Heart left ventricle (tissue), 16 donors: ENCODE measurements at regions not wholly inside any gene's neighbourhood (a gene's known extent, or its start where the extent isn't known, plus 50 kb on each side); places are given as distances from the start of the nearest gene placed in this dataset.

Experiments used
- ATAC-seq, 4 donors: fragments of 200-7000 bp; cut with Tn5 transposase; one replicate each; pipeline ENCODE4 v1.9.1; 2020 to 2022; ENCODE audit warnings: moderate library complexity in 4 of 4, mild to moderate bottlenecking in 3 of 4, moderate number of reproducible peaks in 1 of 4
- DNase-seq, 5 donors: peaks; one replicate each; pipeline ENCODE4 v3.0.0-alpha.2; 2020
- H3K27ac ChIP-seq, 12 donors: fragments of 200-600 bp; sonication (generic) in 4 of 12; one replicate each; pipeline versions ENCODE4 v1.5.0 to v1.8.0; 2016 to 2022; ENCODE audit warnings: mild to moderate bottlenecking in 2 of 12
- H3K27me3 ChIP-seq, 9 donors: fragments of 200-600 bp; sonication (generic) in 2 of 9; one replicate each; pipeline versions ENCODE4 v1.5.1 to v1.8.0; 2016 to 2022; ENCODE audit warnings: mild to moderate bottlenecking in 3 of 9
- H3K36me3 ChIP-seq, 9 donors: fragments of 200-600 bp; sonication (generic) in 2 of 9; one replicate each; pipeline versions ENCODE4 v1.5.0 to v1.8.0; 2018 to 2022; ENCODE audit warnings: mild to moderate bottlenecking in 2 of 9
- H3K4me1 ChIP-seq, 12 donors: fragments of 200-600 bp; sonication (generic) in 4 of 12; one replicate each; pipeline versions ENCODE4 v1.5.0 to v1.8.0; 2016 to 2022; ENCODE audit warnings: mild to moderate bottlenecking in 3 of 12
- H3K4me3 ChIP-seq, 12 donors: fragments of 200-600 bp; sonication (generic) in 4 of 12; one replicate each; pipeline versions ENCODE4 v1.5.0 to v1.8.0; 2017 to 2022; ENCODE audit warnings: mild to moderate bottlenecking in 9 of 12, moderate library complexity in 4 of 12
- H3K9me3 ChIP-seq, 12 donors: fragments of 200-600 bp; sonication (generic) in 4 of 12; one replicate each; pipeline versions ENCODE4 v1.5.0 to v1.8.0; 2016 to 2022; ENCODE audit warnings: mild to moderate bottlenecking in 1 of 12
- POLR2A ChIP-seq, 2 donors: fragments of 450-650 bp; IDR thresholded peaks; one replicate each; pipeline ENCODE4 v1.6.1; 2017; ENCODE audit warnings: antibody characterized with exemption in 2 of 2, mild to moderate bottlenecking in 2 of 2, moderate library complexity in 2 of 2
- WGBS, 4 donors: extraction: QIAGEN DNeasy Blood & Tissue Kit in 2 of 4; methylation state at CpG; one replicate each; pipeline versions ENCODE4 v1.1.5 to v1.1.7; 2013 to 2018; 5-methylcytosine and 5-hydroxymethylcytosine counted together
- intact Hi-C, 10 donors: fragments of 100-400 bp; cut with DNase I; formaldehyde crosslinking; loops; one replicate each; pipeline versions ENCODE4 v1.11.1 to v1.14.2; 2022
- TF ChIP-seq, protein P1 (sequence below), 12 donors: fragments of 200-600 bp; sonication (generic) in 4 of 12; IDR thresholded peaks; one replicate each; pipeline versions ENCODE4 v1.5.0 to v1.8.0; 2018 to 2022; ENCODE audit warnings: antibody characterized with exemption in 12 of 12, mild to moderate bottlenecking in 5 of 12
- donor health status: ischemic (EF 13 %, LVEDD 7.1; RV severe dilation, severe dysfunction).
- donor health status: healthy with polysubstance abuse.
- donor health status: DM: no; HTN: yes; CAD: no.
- donor health status: DM: no; HTN: no; CAD: no.
- donor health status: ischemic (EF 25% LVEDD 6.9; RV normal size, moderate dysfunction).
- donor health status: ischemic (EF 25% LVEDD 5.7; RV mildly dilated, moderate dysfunction).
- donor health status: healthy.
- donor health status: DM: yes; HTN: yes; CAD: no.
- donor health status: ischemic (EF 35%, LVEDD 5.7; RV mildly dilated, moderate dysfunction).
- donor health status: nonischemic (EF 11% LVEDD 7.7; RV severe dilation, severe dysfunction).
- donor health status: DM: yes; HTN: yes; CAD: no.
- donor health status: PGD.
- donor health status: ischemic (EF 29% LVEDD 5.4; RV normal size, mild dysfunction).
- donor health status: nonischemic (EF 23%, LVEDD 6.1; RV moderate dilation, normal function).

DNA sequence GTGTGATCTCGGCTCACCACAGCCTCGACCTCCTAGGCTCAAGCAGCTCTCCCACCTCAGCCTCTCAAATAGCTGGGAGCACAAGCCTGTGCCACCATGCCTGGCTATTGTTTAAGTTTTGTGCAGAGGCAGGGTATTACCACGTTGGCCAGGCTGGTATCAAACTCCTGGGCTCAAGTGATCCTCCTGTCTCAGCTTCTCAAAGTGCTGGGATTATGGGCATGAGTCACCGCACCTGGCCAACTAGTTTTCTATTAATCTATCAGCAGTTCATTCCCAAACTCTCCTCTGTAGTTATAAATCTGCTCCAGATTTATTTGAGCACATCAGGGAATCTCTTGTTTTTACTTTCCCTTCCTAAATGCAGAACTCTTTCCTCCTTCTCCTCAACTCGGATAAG, 443.8 kb downstream of the PRDM2 start:
- TF ChIP-seq, protein P1, sequence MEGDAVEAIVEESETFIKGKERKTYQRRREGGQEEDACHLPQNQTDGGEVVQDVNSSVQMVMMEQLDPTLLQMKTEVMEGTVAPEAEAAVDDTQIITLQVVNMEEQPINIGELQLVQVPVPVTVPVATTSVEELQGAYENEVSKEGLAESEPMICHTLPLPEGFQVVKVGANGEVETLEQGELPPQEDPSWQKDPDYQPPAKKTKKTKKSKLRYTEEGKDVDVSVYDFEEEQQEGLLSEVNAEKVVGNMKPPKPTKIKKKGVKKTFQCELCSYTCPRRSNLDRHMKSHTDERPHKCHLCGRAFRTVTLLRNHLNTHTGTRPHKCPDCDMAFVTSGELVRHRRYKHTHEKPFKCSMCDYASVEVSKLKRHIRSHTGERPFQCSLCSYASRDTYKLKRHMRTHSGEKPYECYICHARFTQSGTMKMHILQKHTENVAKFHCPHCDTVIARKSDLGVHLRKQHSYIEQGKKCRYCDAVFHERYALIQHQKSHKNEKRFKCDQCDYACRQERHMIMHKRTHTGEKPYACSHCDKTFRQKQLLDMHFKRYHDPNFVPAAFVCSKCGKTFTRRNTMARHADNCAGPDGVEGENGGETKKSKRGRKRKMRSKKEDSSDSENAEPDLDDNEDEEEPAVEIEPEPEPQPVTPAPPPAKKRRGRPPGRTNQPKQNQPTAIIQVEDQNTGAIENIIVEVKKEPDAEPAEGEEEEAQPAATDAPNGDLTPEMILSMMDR (IDR thresholded peaks at IDR 0.05) = no peak
- TF ChIP-seq POLR2A (IDR thresholded peaks at IDR 0.05) = no peak
- intact Hi-C loops = no loop called here
- WGBS, 4 donors = 74 to 83% (median 77%) methylated on average over 5 of the region's 5 CpGs

DNA sequence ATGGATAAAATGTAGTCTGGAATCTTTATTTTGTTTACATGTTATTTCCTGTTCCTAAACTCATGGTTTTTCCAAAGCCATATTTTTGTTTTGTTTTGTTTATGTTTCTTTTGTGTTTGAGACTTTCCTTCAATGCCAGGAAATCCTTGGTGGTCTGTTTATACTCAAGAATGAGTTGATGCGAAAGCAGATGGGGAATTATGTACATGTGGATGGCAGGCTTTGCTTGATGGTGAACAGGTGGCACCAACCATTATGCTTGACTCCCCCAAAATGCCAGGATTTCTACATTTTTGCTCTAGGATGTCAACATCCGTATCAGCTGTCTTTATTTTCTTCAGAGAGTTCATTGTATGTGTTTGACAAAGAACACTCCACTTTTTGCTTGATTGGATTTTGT, 448.5 kb downstream of the PRDM2 start:
- Histone ChIP-seq H3K27me3 (no peaks in the 10 kb centered on the region), H3K4me3 (no peak overlapping the region), H3K36me3 (no peaks in the 10 kb centered on the region), H3K4me1 (no peaks in the 10 kb centered on the region), H3K27ac (no peak overlapping the region), H3K9me3 (no peaks in the 10 kb centered on the region)
- DNase-seq (no peak), ATAC-seq (no peak)
- TF ChIP-seq, protein P1 (IDR thresholded peaks at IDR 0.05) = no peak
- no peak for TF ChIP-seq POLR2A (IDR thresholded peaks at IDR 0.05)
- WGBS, 4 donors = 60 to 86% (median 76%) methylated on average over 2 of the region's 2 CpGs
- intact Hi-C loops = no loop called here

More for the DNA sequence above, 443.8 kb downstream of the PRDM2 start:
- no peaks in the 10 kb centered on the region for H3K27me3 ChIP-seq
- DNase-seq (no peak), ATAC-seq (no peak)
- no peak overlapping the region for H3K4me3 ChIP-seq
- H3K9me3 ChIP-seq = no peaks in the 10 kb centered on the region
- no peak overlapping the region for H3K27ac ChIP-seq
- peaks cover 0 to 19% (median 2%) of the 10 kb centered on the region in 12 donors for H3K4me1 ChIP-seq
- no peaks in the 10 kb centered on the region for H3K36me3 ChIP-seq

DNA sequence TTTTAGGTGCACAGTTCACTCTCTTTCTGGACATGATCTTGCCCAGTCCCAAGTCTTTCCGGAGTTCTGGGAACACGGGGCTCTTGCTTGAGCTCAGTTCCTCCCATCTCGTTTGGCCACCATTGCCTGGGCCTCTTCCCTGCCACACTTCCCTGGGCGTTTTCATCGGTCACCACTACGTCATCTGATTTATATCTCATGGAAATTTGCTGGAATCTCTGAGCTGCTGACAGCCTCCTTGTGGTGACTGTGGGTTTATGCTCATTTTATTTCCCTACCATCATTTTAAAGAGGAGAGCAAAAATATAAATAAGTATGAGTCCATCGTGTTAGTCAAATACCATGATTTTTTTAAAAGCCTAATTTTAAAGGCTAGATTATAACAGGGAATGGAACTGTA, 449.1 kb upstream of the KAZN start:
- Histone ChIP-seq H3K9me3 (peaks cover 0 to 4% (median 0%) of the 10 kb centered on the region in 12 donors), H3K27ac (no peak overlapping the region), H3K4me3 (no peak overlapping the region), H3K4me1 (no peaks in the 10 kb centered on the region), H3K36me3 (no peaks in the 10 kb centered on the region), H3K27me3 (no peaks in the 10 kb centered on the region)
- intact Hi-C loops = no loop called here
- ATAC-seq (no peak), DNase-seq (no peak)
- 70 to 74% (median 72%) methylated on average over 7 of the region's 7 CpGs for WGBS, 4 donors
- no peak for TF ChIP-seq POLR2A (IDR thresholded peaks at IDR 0.05)

DNA sequence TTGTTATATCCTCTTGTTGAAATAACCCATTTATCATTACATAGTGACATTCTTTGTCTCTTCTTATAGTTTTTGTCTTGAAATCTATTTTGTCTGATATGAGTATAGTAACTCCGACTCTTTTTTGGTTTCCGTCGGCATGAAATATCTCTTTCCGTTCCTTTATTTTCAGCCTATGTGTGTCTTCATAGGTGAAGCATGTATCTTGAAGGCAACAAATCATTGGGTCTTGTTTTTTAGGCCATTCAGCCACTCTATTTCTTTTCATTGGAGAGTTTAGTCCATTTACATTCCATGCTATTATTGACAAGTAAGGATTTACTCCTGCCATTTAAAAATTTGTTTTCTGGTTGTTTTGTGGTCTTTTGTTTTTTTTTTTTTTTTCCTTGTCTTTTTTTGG, 441.9 kb upstream of the KAZN start:
- intact Hi-C loops = no loop called here
- TF ChIP-seq POLR2A (IDR thresholded peaks at IDR 0.05) = no peak
- TF ChIP-seq, protein P1 (IDR thresholded peaks at IDR 0.05) = no peak

DNA sequence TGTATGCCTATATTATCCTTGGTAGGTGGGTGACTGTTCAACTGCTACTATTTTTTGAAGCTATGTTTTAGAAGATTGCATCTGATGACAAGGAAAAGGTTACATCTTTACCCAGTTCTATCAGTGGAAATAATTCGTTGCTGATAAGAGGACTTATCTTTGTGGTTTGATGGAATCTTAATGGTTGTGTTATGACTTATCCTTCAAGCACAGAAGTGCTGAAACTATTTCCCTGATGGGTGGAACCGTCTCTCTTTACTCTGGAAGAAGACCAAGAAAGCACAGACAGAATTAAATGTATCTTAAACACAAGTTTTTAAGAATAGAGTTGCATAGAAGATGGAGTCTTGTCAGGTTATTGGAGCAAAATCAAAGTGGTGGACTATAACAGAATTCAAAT, 437.7 kb upstream of the KAZN start:
- Histone ChIP-seq H3K4me3 (no peak overlapping the region), H3K36me3 (no peaks in the 10 kb centered on the region), H3K27ac (no peak overlapping the region), H3K9me3 (peaks cover 0 to 37% (median 17%) of the 10 kb centered on the region in 12 donors), H3K27me3 (no peaks in the 10 kb centered on the region), H3K4me1 (no peaks in the 10 kb centered on the region)
- DNase-seq (no peak), ATAC-seq (no peak)
- 26 to 31% (median 29%) methylated on average over 2 of the region's 2 CpGs for WGBS, 4 donors
- intact Hi-C loops = no loop called here
- TF ChIP-seq, protein P1 (IDR thresholded peaks at IDR 0.05) = no peak
- no peak for TF ChIP-seq POLR2A (IDR thresholded peaks at IDR 0.05)

More for the DNA sequence above, 441.9 kb upstream of the KAZN start:
- no peak for ATAC-seq
- Histone ChIP-seq H3K27me3 (no peaks in the 10 kb centered on the region), H3K9me3 (peaks cover 0 to 26% (median 9%) of the 10 kb centered on the region in 12 donors), H3K4me1 (no peaks in the 10 kb centered on the region), H3K27ac (no peak overlapping the region), H3K36me3 (no peaks in the 10 kb centered on the region), H3K4me3 (no peak overlapping the region)
- no peak for DNase-seq
- 94 to 97% (median 95%) methylated on average over 4 of the region's 4 CpGs for WGBS, 4 donors
